ENCODE measurements at regions not wholly inside any gene's neighbourhood (a gene's known extent, or its start where the extent isn't known, plus 50 kb on each side); places are given as distances from the start of the nearest gene placed in this dataset.
"Not testable (repeated sequence)": the region's sequence is repeated elsewhere in the genome, so short reads cannot be mapped to it uniquely, and the experiment has no call there.

DNA sequence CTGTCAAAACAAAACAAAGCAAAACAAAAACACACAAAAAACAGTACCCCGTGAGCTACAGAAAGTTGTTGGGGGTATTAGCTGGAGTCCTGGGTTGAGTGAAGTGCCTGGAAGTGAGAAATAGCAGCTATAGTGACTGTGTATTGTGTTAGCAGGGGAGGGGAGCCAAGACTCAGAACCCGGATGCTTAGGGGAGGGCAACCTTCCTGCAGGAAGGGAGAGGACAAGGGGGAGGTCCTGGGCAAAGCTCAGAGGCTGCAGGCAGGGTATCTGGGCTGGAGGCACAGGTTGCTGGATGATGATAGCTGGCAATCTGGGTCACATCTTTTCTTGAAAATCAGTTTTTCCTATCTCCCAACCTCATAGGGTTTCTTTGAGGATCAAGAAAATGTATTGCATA, 75.8 kb upstream of the PARD3 start:
- TF ChIP-seq, protein P1, sequence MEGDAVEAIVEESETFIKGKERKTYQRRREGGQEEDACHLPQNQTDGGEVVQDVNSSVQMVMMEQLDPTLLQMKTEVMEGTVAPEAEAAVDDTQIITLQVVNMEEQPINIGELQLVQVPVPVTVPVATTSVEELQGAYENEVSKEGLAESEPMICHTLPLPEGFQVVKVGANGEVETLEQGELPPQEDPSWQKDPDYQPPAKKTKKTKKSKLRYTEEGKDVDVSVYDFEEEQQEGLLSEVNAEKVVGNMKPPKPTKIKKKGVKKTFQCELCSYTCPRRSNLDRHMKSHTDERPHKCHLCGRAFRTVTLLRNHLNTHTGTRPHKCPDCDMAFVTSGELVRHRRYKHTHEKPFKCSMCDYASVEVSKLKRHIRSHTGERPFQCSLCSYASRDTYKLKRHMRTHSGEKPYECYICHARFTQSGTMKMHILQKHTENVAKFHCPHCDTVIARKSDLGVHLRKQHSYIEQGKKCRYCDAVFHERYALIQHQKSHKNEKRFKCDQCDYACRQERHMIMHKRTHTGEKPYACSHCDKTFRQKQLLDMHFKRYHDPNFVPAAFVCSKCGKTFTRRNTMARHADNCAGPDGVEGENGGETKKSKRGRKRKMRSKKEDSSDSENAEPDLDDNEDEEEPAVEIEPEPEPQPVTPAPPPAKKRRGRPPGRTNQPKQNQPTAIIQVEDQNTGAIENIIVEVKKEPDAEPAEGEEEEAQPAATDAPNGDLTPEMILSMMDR (conservative IDR thresholded peaks at IDR 0.05): no peak
- peak overlapping the region; percentile 41 for H3K27ac ChIP-seq

- TF ChIP-seq, protein P1 (conservative IDR thresholded peaks at IDR 0.05): no peak
- peak overlapping the region; percentile 41 for H3K27ac ChIP-seq
These were observed 74.1 kb upstream of the PARD3 start for GRCh38 chr10:34889004-34889869.

GRCh38 chr10:34886906-34887642, 72.0 kb upstream of the PARD3 start:
- H3K27ac ChIP-seq: no peak overlapping the region
- TF ChIP-seq, protein P1 (conservative IDR thresholded peaks at IDR 0.05): no peak

GRCh38 chr10:34885898-34886297, 70.8 kb upstream of the PARD3 start:
- no peak overlapping the region for H3K27ac ChIP-seq
- TF ChIP-seq, protein P1 (conservative IDR thresholded peaks at IDR 0.05): no peak

DNA sequence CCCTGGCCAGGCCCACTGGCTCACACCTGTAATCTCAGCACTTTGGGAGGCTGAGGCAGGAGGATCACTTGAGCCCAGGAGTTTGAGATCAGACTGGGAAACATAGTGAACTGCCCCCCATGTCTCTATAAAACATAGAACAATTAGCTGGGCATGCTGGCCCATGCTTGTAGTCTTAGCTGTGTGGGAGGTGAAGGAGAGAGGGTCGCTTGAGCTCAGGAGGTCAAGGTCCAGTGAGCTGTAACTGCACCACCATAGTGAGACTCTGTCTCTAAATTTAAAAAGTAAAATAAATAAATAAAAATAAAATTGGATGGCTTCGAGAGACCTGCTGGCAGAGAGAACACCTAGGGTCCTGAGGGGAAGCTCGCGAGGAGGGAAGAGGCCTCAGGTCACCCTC, 69.9 kb upstream of the PARD3 start:
- TF ChIP-seq, protein P1 (conservative IDR thresholded peaks at IDR 0.05): no peak
- peak overlapping the region; percentile 9; the same call in 1 of the 2 replicates for H3K27ac ChIP-seq

DNA sequence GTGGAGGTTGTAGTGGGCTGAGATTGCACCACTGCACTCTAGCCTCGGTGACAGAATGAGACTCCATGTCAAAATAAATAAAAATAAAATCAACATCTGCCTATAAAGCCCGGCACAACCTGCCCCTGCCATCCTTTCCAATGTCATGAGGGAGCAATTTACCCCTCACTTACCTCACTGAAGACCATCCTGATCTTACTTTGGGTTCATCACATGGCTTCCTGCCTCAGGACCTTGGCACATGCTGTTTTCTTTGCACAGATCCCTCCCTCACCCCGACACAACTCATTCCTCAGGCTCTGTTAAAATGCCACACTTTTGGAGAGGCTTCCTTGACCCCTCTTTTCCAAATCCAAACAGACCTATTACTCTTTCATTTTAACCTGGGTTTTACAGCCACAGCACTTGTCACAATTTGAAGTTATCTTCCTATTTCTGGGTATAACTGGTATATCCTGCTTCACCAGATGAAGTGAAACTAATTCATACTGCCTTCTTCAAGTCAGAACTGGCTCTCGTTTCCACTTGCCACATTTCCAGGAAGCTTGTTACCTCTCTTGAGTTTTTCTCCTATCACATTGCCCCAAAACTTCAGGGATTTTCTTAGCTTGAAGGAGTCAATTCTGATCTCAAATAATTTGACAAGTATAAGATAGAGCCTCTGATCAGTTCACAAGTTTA, 69.3 kb upstream of the PARD3 start:
- peak overlapping the region; percentile 9; the same call in 1 of the 2 replicates for H3K27ac ChIP-seq
- TF ChIP-seq, protein P1 (conservative IDR thresholded peaks at IDR 0.05): no peak

- TF ChIP-seq, protein P1 (conservative IDR thresholded peaks at IDR 0.05): no peak
- no peak overlapping the region for H3K27ac ChIP-seq
These were observed 65.7 kb upstream of the PARD3 start for GRCh38 chr10:34880817-34881216.

GRCh38 chr10:34878651-34879050, 63.6 kb upstream of the PARD3 start:
- H3K27ac ChIP-seq: not testable (repeated sequence)

Measured in VCaP (cell line).